Activated CD4-positive, alpha-beta T cell treated with anti-CD3 and anti-CD28 coated beads for 36 hours (primary cell): ENCODE measurements at regions not wholly inside any gene's neighbourhood (a gene's known extent, or its start where the extent isn't known, plus 50 kb on each side); places are given as distances from the start of the nearest gene placed in this dataset.

ENCODE experiments used
- ATAC-seq: fragments of 200-7000 bp; cut with Tn5 transposase; one replicate; pipeline ENCODE4 v1.10.0; 2021; ENCODE audit warnings: mild to moderate bottlenecking, moderate library complexity
- CTCF ChIA-PET: fragments of 350-600 bp; sonication (Branson Sonifier 250); formaldehyde crosslinking; loops from one replicate; lab custom pipeline; 2021; ENCODE audit warnings: antibody characterized with exemption; lab: Charles Lee
- POLR2A ChIA-PET: fragments of 350-600 bp; sonication (Branson Sonifier 250); formaldehyde crosslinking; loops from one replicate; lab custom pipeline; 2021; ENCODE audit warnings: antibody characterized with exemption, inconsistent platforms; lab: Charles Lee
- DNase-seq: peaks from one replicate; pipeline ENCODE4 v3.0.0-alpha.2; 2020
- H3K27ac Mint-ChIP-seq: one replicate; pipeline ENCODE4 v1.8.0; 2021; ENCODE audit warnings: mixed read lengths
- H3K27me3 Mint-ChIP-seq: one replicate; pipeline ENCODE4 v1.8.0; 2021; ENCODE audit warnings: mixed read lengths
- H3K36me3 Mint-ChIP-seq: one replicate; pipeline ENCODE4 v1.8.0; 2021; ENCODE audit warnings: low read depth, mixed read lengths
- H3K4me1 Mint-ChIP-seq: one replicate; pipeline ENCODE4 v1.8.0; 2021; ENCODE audit warnings: mixed read lengths
- H3K4me3 Mint-ChIP-seq: one replicate; pipeline ENCODE4 v1.8.0; 2021; ENCODE audit warnings: mild to moderate bottlenecking, moderate library complexity, mixed read lengths
- H3K9me3 Mint-ChIP-seq: one replicate; pipeline ENCODE4 v1.8.0; 2021; ENCODE audit warnings: low read depth, mixed read lengths
- intact Hi-C, 2 experiments: fragments of 100-400 bp; cut with DNase I in 1 of 2; cut with micrococcal nuclease in 1 of 2; formaldehyde crosslinking; loops; one replicate each; pipeline versions ENCODE4 v1.14.2 to v1.15.1; 2022 to 2024; cut with DNase I, micrococcal nuclease

DNA sequence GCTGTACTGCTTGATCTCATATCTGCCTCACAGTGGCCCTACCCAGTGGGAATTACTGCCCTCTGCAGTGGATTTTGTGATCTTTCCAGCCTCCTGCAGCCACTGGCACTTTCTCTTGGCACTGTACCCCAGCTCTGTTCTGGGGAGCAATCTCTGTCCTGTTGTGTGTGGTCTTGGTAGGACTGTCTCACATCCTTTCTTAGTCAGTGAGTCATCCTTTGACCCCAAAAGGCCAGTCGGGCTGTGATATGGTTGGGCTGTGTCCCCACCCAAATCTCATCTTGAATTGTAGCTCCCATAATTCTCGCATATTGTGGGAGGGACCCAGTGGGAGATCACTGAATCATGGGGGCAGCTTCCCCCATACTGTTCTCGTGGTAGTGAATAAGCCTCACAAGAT, 133.3 kb upstream of the TPM1 start:
- intact Hi-C loops, result no loop called here
- ATAC-seq (no peak), DNase-seq (no peak)
- ChIA-PET CTCF (no interaction called here), POLR2A (interaction anchor here (0.5 kb wide), 1 partner anchor 513 kb away, joined by 3 read pairs; no protein-coding TSS in a partner anchor)
- no peak overlapping the region for H3K4me3 Mint-ChIP-seq
- no peaks in the 10 kb centered on the region for H3K36me3 Mint-ChIP-seq
- no peak overlapping the region for H3K27ac Mint-ChIP-seq
- H3K9me3 Mint-ChIP-seq, result no peaks in the 10 kb centered on the region
- no peaks in the 10 kb centered on the region for H3K27me3 Mint-ChIP-seq
- H3K4me1 Mint-ChIP-seq, result no peaks in the 10 kb centered on the region

DNA sequence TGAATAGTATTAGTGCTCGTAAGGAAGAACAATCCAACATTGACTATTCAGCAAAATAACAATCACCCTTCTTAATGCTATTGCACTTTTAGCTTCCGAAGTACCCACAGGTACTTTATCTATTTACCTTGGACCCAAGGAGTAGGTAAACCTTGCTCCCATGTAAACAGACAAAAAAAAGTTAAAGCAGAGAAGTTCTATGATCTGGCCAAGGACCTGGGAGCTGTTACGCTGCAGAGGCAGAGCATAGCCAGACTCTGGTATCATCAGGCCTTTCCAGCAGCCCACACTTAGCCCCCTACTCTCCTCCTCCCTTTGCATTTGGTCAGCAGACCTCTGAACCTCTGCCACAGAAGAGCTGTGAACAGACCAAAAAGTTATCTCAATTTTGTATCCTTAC, 130.3 kb upstream of the TPM1 start:
- no peak overlapping the region for H3K4me3 Mint-ChIP-seq
- no peaks in the 10 kb centered on the region for H3K4me1 Mint-ChIP-seq
- ChIA-PET POLR2A (no interaction called here), CTCF (interaction anchor here (0.5 to 0.7 kb wide), 2 partner anchors 11 to 44 kb away, joined by 3 to 4 read pairs; no protein-coding TSS in a partner anchor)
- ATAC-seq (no peak), DNase-seq (no peak)
- peaks cover 4% of the 10 kb centered on the region for H3K27me3 Mint-ChIP-seq
- intact Hi-C loops, result no loop called here
- H3K27ac Mint-ChIP-seq, result no peak overlapping the region
- no peaks in the 10 kb centered on the region for H3K9me3 Mint-ChIP-seq
- H3K36me3 Mint-ChIP-seq, result no peaks in the 10 kb centered on the region

DNA sequence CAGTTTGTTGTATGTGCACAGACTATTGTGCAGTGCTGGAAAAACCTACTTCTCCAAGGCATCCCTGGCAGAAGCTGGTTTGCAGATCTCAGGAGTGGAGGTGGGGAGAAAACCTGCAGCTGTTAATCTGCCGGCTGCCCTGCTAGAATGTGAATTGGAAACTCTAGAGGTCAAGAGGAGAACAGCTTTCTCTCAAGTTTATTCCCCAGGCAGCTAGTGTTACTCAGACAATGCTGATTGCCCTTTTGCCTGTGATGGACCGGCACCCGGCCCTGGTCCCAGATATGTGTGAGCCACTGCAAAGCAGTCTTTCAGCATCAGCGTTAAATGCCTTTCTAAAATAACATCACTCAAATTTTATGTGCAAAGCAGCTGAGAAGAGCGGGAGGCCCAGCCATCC, 129.7 kb upstream of the TPM1 start:
- CTCF ChIA-PET, result interaction anchor here (0.5 to 1.1 kb wide), 3 partner anchors 11 to 182 kb away, joined by 3 to 4 read pairs (median 3); no protein-coding TSS in a partner anchor
- intact Hi-C loops, result no loop called here
- POLR2A ChIA-PET, result no interaction called here
- Mint-ChIP-seq H3K9me3 (no peaks in the 10 kb centered on the region), H3K4me1 (no peaks in the 10 kb centered on the region), H3K4me3 (no peak overlapping the region), H3K27me3 (peaks cover 4% of the 10 kb centered on the region), H3K36me3 (no peaks in the 10 kb centered on the region), H3K27ac (no peak overlapping the region)
- no peak for DNase-seq
- no peak for ATAC-seq

- Mint-ChIP-seq H3K36me3 (no peaks in the 10 kb centered on the region), H3K27ac (no peak overlapping the region), H3K4me3 (no peak overlapping the region), H3K27me3 (peaks cover 4% of the 10 kb centered on the region), H3K4me1 (no peaks in the 10 kb centered on the region), H3K9me3 (no peaks in the 10 kb centered on the region)
- DNase-seq (no peak), ATAC-seq (no peak)
- ChIA-PET POLR2A (no interaction called here), CTCF (interaction anchor here (1.1 kb wide), 1 partner anchor 182 kb away, joined by 3 read pairs; no protein-coding TSS in a partner anchor)
- intact Hi-C loops, result no loop called here
Measured at GRCh38 chr15:62913246-62913645, 129.3 kb upstream of the TPM1 start.

DNA sequence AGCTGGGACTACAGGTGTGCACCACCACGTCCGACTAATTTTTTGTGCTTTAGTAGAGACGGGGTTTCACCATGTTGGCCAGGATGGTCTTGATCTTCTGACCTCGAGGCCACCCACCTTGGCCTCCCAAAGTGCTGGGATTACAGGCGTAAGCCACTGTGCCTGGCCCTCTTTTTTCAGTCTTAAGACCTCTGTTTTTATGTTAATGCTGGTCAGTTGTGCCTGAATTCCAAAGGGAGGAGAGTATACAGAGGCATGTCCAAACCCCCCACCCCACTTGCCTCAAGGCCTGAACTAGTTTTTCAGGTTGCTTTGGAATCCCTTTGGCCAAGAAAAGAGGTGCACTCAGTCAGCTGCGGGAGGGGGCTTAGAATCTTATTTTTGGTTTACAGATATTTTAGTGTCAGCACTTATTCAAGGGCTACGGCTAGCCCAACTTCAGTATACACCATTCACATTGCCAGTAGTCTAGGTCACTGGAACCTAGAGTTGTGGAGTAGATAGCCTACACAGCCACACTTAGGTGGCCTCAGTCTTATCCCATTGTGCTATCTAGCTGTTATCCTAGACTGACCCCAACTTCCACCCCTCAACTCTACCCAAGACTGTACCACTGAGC, 128.0 kb upstream of the TPM1 start:
- ATAC-seq (no peak), DNase-seq (no peak)
- intact Hi-C loops, result no loop called here
- Mint-ChIP-seq H3K27me3 (peaks cover 4% of the 10 kb centered on the region), H3K9me3 (no peaks in the 10 kb centered on the region), H3K4me1 (no peaks in the 10 kb centered on the region), H3K27ac (no peak overlapping the region), H3K4me3 (no peak overlapping the region), H3K36me3 (no peaks in the 10 kb centered on the region)
- ChIA-PET CTCF (interaction anchor here (1.4 kb wide), 1 partner anchor 9 kb away, joined by 3 read pairs; no protein-coding TSS in a partner anchor), POLR2A (no interaction called here)

DNA sequence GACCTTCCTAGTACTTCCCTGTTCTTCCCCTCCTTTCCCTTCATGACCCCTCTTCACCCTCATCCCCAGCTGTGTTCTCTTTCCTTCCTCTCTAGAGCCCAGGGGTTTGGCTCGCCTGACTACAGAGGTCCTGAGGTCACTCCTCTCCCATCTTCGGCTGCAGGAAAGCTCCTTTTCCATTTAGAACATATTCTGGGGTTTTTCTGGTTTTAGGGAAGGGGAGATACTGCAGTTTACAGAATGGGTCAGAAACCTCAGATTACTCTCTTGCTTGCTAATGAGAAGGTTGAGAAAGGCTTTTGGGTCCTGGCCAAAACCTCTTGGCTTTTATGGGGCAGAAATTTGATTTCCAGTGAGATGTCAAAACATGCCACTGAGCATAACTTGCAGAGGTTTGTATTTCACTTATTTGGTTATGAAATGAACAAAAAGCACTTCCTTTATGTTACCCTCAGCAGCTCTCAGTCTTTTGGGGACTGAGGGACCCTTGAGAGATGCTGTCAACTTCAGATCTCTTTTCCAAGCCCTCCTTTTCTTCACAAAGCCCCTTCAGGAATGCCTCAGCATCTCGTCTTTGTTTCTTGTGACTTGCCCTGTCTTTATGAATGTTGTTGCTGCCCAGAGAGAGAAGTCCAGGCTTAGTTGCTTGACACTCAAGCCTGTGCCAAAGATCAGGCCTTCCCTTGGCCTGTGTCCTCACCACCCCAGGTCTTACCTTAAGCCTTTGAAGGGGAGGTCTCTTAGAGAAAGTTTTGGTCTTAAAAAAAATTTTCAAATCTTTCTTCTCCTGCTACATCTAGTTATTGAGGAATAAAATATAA, 121.7 kb upstream of the TPM1 start:
- no peaks in the 10 kb centered on the region for H3K27me3 Mint-ChIP-seq
- no peaks in the 10 kb centered on the region for H3K36me3 Mint-ChIP-seq
- H3K4me3 Mint-ChIP-seq, result no peak overlapping the region
- POLR2A ChIA-PET, result no interaction called here
- H3K4me1 Mint-ChIP-seq, result no peaks in the 10 kb centered on the region
- no peak overlapping the region for H3K27ac Mint-ChIP-seq
- intact Hi-C loops, result no loop called here
- no peak for ATAC-seq
- no peaks in the 10 kb centered on the region for H3K9me3 Mint-ChIP-seq
- no peak for DNase-seq
- CTCF ChIA-PET, result interaction anchor here (0.7 kb wide), 1 partner anchor 117 kb away, joined by 7 read pairs; no protein-coding TSS in a partner anchor

DNA sequence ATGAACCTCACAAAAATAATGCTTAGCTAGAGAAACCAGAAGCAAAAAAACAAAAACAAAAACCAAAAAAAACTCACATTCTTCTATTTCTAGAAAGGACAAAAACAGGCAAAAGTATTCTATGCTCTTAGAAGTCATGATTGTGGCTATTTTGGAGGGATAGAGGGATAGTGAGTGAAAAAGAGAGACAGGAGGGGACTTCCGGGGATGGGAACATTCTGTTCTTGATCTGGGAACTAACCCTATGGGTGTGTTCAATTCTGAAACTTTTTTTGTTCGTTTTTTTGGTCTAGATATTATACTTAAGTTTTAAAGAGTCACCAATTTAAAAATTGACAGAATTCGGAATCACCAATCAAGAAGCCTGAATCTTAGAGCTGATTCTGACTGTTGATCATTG, 120.0 kb upstream of the TPM1 start:
- Mint-ChIP-seq H3K27ac (no peak overlapping the region), H3K27me3 (peaks cover 2% of the 10 kb centered on the region), H3K9me3 (no peaks in the 10 kb centered on the region), H3K4me3 (no peak overlapping the region), H3K36me3 (no peaks in the 10 kb centered on the region), H3K4me1 (no peaks in the 10 kb centered on the region)
- ChIA-PET CTCF (interaction anchor here (0.9 kb wide), 1 partner anchor 9 kb away, joined by 3 read pairs; no protein-coding TSS in a partner anchor), POLR2A (no interaction called here)
- intact Hi-C loops, result no loop called here
- no peak for ATAC-seq
- DNase-seq, result no peak

GRCh38 chr15:62925875-62926274, 116.7 kb upstream of the TPM1 start:
- Mint-ChIP-seq H3K4me3 (no peak overlapping the region), H3K4me1 (no peaks in the 10 kb centered on the region), H3K27ac (no peak overlapping the region), H3K36me3 (no peaks in the 10 kb centered on the region), H3K9me3 (no peaks in the 10 kb centered on the region), H3K27me3 (peaks cover 4% of the 10 kb centered on the region)
- intact Hi-C loops, result no loop called here
- ChIA-PET CTCF (interaction anchor here (0.6 kb wide), 1 partner anchor 20 kb away, joined by 4 read pairs; no protein-coding TSS in a partner anchor), POLR2A (no interaction called here)
- no peak for DNase-seq
- ATAC-seq, result no peak

DNA sequence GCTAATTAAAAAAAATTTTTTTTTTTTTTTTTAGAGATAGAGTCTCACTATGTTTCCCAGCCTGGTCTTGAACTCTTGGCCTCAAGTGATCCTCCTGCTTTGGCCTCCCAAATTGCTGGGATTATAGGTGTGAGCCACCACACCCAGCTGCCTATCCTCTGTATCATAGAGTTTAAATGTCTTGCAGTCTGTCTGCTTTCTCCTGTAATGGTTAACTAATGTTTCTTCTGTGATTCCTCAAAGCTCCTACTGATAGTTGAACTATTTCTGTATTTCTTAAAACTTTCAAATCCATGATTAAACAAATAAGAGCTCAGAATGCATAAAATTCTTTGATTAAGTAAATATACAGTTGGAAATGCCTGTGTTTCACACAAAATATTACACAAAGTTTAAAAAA, 115.4 kb upstream of the TPM1 start:
- Mint-ChIP-seq H3K36me3 (no peaks in the 10 kb centered on the region), H3K27ac (no peak overlapping the region), H3K27me3 (peaks cover 6% of the 10 kb centered on the region), H3K4me3 (no peak overlapping the region), H3K4me1 (no peaks in the 10 kb centered on the region), H3K9me3 (no peaks in the 10 kb centered on the region)
- no peak for ATAC-seq
- intact Hi-C loops, result no loop called here
- POLR2A ChIA-PET, result no interaction called here
- CTCF ChIA-PET, result interaction anchor here (0.8 kb wide), 1 partner anchor 9 kb away, joined by 3 read pairs; no protein-coding TSS in a partner anchor
- no peak for DNase-seq

DNA sequence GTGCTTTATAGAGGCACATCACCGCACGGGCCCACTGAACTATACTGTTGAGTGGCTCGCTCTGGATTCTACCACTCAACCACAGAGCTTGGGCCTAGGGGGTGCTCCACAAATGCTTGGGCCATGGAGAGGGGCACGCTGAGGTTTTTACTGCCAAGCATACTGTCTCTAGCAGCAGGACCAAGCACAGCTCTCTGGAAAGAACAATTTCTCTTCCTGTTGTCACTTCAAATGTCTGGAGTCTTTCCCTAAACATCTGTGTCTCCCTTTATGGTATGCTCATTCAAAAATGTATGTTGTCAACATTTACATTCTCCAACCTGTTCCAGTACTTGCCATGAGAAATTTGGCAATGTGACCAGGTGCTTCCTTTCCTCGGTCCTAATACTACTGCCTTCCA, 114.7 kb upstream of the TPM1 start:
- no peaks in the 10 kb centered on the region for H3K36me3 Mint-ChIP-seq
- H3K4me3 Mint-ChIP-seq, result no peak overlapping the region
- no peaks in the 10 kb centered on the region for H3K9me3 Mint-ChIP-seq
- DNase-seq (no peak), ATAC-seq (no peak)
- CTCF ChIA-PET, result no interaction called here
- peaks cover 10% of the 10 kb centered on the region for H3K27me3 Mint-ChIP-seq
- intact Hi-C loops, result no loop called here
- no peaks in the 10 kb centered on the region for H3K4me1 Mint-ChIP-seq
- POLR2A ChIA-PET, result no interaction called here
- H3K27ac Mint-ChIP-seq, result no peak overlapping the region

DNA sequence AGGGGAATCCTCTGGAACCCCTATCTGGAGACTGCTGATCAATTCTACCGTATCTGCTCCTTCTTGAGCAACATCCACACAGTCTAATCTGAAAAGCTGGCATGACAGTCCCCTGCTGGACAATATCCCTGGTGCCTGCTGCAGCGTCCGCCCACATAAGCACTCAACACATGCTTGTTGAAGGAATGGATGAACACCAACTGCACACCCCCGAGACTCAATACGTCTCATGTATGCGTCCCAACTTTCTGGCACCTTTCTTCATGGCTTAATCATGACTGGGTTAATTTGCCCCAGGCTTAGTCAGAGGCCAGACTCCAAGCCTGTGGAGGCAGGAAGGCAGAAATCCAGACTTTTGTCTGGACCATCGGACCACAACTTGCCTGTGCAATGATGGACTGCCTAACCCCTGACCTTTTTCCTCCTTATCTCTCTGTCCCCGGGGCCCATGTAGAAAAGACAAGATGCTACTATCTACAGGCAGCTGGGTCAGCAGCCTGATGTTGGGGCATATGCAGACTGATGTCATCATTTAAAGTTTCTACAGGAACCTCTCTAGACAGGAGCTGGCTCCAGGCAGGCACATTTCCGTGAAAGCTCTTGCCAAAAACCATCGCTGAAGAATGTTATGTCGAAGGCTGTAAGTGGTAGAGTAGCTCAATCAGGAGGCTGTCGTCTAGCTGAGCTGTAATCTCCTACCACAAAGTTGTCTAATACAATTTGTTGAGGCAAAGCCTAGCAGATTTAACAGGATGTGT, 114.1 kb upstream of the TPM1 start:
- ChIA-PET POLR2A (no interaction called here), CTCF (interaction anchor here (1.0 kb wide), 1 partner anchor 11 kb away, joined by 3 read pairs; no protein-coding TSS in a partner anchor)
- Mint-ChIP-seq H3K27me3 (peaks cover 10% of the 10 kb centered on the region), H3K36me3 (no peaks in the 10 kb centered on the region), H3K4me3 (no peak overlapping the region), H3K9me3 (no peaks in the 10 kb centered on the region), H3K4me1 (no peaks in the 10 kb centered on the region), H3K27ac (no peak overlapping the region)
- intact Hi-C loops, result no loop called here
- ATAC-seq (no peak), DNase-seq (no peak)
